Adipocyte (in vitro differentiated cells): ENCODE measurements at regions not wholly inside any gene's neighbourhood (a gene's known extent, or its start where the extent isn't known, plus 50 kb on each side); places are given as distances from the start of the nearest gene placed in this dataset.
"Not testable (repeated sequence)": the region's sequence is repeated elsewhere in the genome, so short reads cannot be mapped to it uniquely, and the experiment has no call there.

Source experiments
- DNase-seq: peaks from one replicate; pipeline ENCODE4 v3.0.0-alpha.2; 2015; ENCODE audit warnings: low read depth
- H3K27me3 ChIP-seq: replicated peaks from 2 replicates; pipeline ENCODE4 v1.7.0; 2013; ENCODE audit warnings: mild to moderate bottlenecking, low read length, moderate library complexity; ENCODE audit not compliant: control insufficient read depth, insufficient read depth
- H3K36me3 ChIP-seq: 2 replicates; pipeline ENCODE4 v1.7.0; 2013; ENCODE audit warnings: low read length, mild to moderate bottlenecking, moderate library complexity; ENCODE audit not compliant: control insufficient read depth, insufficient read depth, severe bottlenecking
- H3K4me1 ChIP-seq: 2 replicates; pipeline ENCODE4 v1.7.0; 2013; ENCODE audit warnings: mild to moderate bottlenecking, low read length, moderate library complexity; ENCODE audit not compliant: control insufficient read depth, insufficient read depth
- H3K4me3 ChIP-seq: 2 replicates; pipeline ENCODE4 v1.7.0; 2013; ENCODE audit warnings: mild to moderate bottlenecking, low read length, moderate library complexity
- H3K9ac ChIP-seq: 2 replicates; pipeline ENCODE4 v1.7.0; 2013; ENCODE audit warnings: mild to moderate bottlenecking, low read length, moderate library complexity
- H3K9me3 ChIP-seq: 2 replicates; pipeline ENCODE4 v1.7.0; 2013; ENCODE audit warnings: mild to moderate bottlenecking, low read length, moderate library complexity; ENCODE audit not compliant: control insufficient read depth

DNA sequence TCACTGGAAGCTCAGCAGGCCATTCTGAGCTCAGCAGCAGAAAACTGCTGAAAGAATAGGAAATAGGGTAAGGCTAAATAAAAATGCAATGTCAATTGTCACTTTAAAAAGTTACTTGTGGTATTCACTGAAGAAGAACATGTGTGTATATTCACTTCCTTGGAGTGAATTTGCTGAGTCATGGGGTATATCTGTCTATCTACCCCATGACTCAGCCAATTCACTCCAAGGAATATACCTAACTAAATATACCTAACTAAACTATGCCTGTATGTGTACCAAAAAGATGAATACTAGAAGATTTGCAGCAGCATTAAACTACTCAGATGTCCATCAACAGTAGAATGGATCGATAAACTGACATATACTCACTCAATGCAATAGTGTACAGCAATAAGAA, 69.5 kb upstream of the KCNAB1 start:
- DNase-seq = no peak
- H3K27me3 ChIP-seq = peaks cover 8% of the 10 kb centered on the region
- H3K4me1 ChIP-seq = no peaks in the 10 kb centered on the region
- H3K9ac ChIP-seq = no peak overlapping the region
- H3K9me3 ChIP-seq = no peaks in the 10 kb centered on the region
- H3K36me3 ChIP-seq = no peaks in the 10 kb centered on the region
- H3K4me3 ChIP-seq = no peak overlapping the region

DNA sequence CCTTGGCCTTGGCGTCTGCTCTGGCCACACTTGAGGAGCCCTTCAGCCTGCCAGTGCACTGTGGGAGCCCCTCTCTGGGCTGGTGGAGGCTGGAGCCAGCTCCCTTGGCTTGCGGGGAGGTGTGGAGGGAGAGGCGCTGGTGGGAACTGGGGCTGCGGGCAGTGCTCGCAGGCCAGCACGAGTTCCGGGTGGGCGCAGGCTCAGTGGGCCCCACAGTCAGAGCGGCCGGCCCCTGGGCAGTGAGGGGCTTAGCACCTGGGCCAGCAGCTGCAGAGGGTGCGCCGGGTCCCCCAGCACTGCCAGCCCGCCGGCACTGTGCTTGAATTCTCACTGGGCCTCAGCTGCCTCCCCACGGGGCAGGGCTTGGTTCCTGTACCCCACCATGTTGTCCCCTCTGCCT, 68.7 kb upstream of the KCNAB1 start:
- Histone ChIP-seq H3K27me3 (peaks cover 8% of the 10 kb centered on the region), H3K9me3 (no peaks in the 10 kb centered on the region), H3K4me1 (no peaks in the 10 kb centered on the region), H3K9ac (no peak overlapping the region), H3K36me3 (no peaks in the 10 kb centered on the region), H3K4me3 (no peak overlapping the region)
- DNase-seq = no peak

DNA sequence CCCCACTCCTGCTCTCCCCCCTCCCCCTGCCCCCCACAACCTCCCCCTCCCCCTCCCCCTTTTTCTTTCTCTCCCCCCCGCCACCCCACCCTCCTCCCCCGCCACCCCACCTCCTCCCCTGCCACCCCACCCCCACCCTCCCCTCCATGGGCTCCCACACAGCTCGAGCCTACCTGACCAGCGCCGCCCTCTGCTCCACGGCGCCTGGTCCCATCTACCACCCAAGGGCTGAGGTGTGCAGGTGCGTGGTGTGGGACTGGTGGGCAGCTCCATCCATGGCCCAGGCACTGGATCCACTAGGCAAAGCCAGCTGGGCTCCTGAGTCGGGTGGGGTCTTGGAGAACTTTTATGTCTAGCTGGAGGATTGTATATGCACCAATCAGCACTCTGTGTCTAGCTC, 68.3 kb upstream of the KCNAB1 start:
- Histone ChIP-seq H3K36me3 (no peaks in the 10 kb centered on the region), H3K9me3 (no peaks in the 10 kb centered on the region), H3K9ac (no peak overlapping the region), H3K27me3 (peaks cover 5% of the 10 kb centered on the region), H3K4me3 (no peak overlapping the region), H3K4me1 (no peaks in the 10 kb centered on the region)
- DNase-seq = no peak

DNA sequence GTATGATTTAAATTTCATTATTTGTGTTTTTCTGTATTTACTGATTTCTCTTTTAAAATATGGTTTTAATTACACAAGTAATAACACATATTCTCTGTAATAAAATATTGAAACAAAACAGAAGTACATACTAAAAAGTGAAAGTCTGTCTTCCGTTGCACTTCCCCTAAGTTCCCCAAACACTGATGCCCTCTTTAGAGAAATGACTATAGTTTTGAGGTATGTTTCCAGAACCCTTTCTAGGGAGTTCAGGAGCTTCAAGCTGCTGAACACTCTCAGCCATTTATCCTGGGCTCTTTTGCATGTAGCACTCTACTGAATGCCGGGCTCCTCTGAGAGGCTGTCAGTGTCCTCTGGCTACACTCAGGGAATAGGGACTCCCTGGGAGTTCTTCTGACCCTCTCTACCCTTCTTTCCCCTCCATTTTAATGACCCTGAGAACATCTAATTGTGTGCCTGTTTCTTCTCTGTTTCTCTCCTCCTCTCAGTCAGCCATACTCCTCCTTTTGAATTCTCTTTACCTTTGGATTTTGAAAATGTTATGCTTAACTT, 60.4 kb upstream of the KCNAB1 start:
- no peak overlapping the region for H3K9ac ChIP-seq
- no peaks in the 10 kb centered on the region for H3K27me3 ChIP-seq
- H3K4me1 ChIP-seq = no peaks in the 10 kb centered on the region
- no peak for DNase-seq
- no peaks in the 10 kb centered on the region for H3K9me3 ChIP-seq
- no peaks in the 10 kb centered on the region for H3K36me3 ChIP-seq
- H3K4me3 ChIP-seq = no peak overlapping the region

DNA sequence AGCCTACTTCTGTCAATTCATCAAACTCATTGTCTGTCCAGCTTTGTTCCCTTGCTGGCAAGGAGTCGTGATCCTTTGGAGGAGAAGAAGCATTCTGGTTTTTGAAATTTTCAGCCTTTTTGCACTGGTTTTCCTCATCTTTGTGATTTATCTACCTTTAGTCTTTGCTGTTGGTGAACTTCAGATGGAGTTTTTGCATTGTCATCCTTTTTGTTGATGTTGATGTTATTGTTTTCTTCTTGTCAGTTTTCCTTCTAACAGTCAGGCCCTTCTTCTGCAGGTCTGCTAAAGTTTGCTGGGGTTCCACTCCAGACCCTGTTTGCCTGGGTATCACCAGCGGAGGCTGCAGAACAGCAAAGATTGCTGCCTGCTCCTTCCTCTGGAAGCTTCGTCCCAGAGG, 52.2 kb upstream of the KCNAB1 start:
- not testable (repeated sequence) for H3K36me3 ChIP-seq, H3K27me3 ChIP-seq, DNase-seq

DNA sequence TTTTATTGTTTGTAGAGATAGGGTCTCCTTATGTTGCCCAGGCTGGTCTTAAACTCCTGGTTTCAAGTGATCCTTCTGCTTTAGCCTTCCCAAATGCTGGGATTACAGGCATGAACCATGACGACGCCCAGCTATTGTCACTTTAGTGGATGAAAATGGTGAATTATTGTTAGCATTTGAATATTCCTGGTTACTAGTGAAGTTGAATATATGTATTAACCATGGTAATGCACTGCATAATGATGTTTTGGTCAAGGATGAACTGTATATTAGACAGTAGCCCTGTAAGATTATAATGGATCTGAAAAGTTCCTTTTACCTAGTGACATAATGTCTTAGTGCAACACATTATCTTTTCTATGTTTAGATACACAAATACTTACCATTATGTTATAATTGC, 50.4 kb upstream of the KCNAB1 start:
- Histone ChIP-seq H3K4me3 (no peak overlapping the region), H3K36me3 (no peaks in the 10 kb centered on the region), H3K9me3 (no peaks in the 10 kb centered on the region), H3K4me1 (peaks cover 7% of the 10 kb centered on the region), H3K27me3 (no peaks in the 10 kb centered on the region), H3K9ac (no peak overlapping the region)
- no peak for DNase-seq

More for the DNA sequence above, 52.2 kb upstream of the KCNAB1 start:
- H3K9me3 ChIP-seq, H3K4me1 ChIP-seq, H3K9ac ChIP-seq, H3K4me3 ChIP-seq: not testable (repeated sequence)
